CD4-positive, alpha-beta T cell treated with Interleukin-1 beta for 1 hour (primary cell): ENCODE measurements at regions not wholly inside any gene's neighbourhood (a gene's known extent, or its start where the extent isn't known, plus 50 kb on each side); places are given as distances from the start of the nearest gene placed in this dataset.

ENCODE experiments used
- DNase-seq, 2 donors: peaks; one replicate each; pipeline ENCODE4 v3.0.0-alpha.2; 2020 to 2022

- no peak for DNase-seq
Observed at GRCh38 chr1:221308534-221309511, 429.6 kb downstream of the HLX start.

DNA sequence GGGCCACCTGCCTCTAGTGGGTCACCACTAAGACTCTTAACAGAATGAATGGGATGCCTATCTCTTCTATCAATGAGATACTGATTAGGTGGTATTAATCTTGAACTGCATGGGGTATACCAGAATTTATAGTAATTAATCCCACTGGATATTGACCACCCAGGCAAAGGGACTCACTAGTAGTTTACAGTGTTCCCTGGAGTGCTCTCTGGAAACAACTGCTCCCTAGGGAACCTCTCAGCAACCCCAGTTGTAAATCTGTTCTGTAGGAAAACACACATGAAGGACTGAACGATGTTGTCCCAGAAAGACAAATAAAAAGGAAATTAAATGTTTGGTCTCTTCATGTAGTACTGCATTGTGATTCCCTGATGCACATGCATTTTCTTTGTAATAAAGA is 430.5 kb downstream of the HLX start:
- DNase-seq, result no peak

GRCh38 chr1:221310180-221310579 is 430.9 kb downstream of the HLX start:
- DNase-seq, result no peak

- DNase-seq, result no peak
Observed at GRCh38 chr1:221315330-221315729, 426.6 kb downstream of the DUSP10 start.

GRCh38 chr1:221316491-221317056 is 425.3 kb downstream of the DUSP10 start:
- DNase-seq, result no peak

- no peak for DNase-seq
Observed at GRCh38 chr1:221317537-221317936, 424.4 kb downstream of the DUSP10 start.

- DNase-seq, result no peak
Observed at GRCh38 chr1:221327954-221328353, 413.9 kb downstream of the DUSP10 start.

DNA sequence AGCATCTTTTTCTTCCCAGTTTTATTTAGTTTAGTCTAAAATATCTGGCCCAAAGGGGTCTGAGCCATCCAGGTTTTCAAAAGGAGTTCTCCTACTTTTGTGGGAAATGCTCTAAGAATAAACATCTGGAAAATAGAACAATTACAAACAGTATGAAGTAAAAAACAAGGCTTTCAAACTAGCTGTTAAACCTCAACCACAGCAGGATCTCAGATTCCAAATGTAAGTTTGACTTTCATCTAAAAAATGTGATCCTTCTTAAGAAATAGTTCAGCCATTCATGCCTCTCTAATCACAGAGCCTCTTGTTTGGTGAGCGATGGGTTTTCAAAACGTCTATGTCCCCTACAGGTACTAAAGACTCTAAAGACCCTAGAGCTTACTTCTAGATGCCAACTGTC is 413.5 kb downstream of the DUSP10 start:
- DNase-seq, result no peak

- no peak for DNase-seq
Observed at GRCh38 chr1:221331273-221332183, 410.4 kb downstream of the DUSP10 start.

DNA sequence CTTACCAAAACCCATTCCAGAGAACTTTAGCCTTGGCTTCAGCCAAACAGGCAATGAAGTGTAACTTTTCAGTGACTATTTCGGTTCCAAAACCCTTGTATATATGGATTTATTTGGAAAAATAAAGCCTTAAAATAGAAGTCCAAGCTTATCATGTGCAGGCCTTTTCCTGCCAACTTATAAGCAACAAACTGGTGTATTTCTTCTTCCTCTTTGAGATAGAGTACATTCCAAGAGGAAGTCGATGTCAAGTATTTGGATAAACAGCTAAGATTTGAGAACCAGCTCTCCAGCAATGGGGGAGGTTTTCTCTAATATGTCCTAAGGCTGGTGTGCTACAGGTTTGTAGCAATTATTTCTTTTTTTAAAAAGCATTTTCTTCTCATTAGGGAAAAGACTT is 407.8 kb downstream of the DUSP10 start:
- DNase-seq, result no peak

DNA sequence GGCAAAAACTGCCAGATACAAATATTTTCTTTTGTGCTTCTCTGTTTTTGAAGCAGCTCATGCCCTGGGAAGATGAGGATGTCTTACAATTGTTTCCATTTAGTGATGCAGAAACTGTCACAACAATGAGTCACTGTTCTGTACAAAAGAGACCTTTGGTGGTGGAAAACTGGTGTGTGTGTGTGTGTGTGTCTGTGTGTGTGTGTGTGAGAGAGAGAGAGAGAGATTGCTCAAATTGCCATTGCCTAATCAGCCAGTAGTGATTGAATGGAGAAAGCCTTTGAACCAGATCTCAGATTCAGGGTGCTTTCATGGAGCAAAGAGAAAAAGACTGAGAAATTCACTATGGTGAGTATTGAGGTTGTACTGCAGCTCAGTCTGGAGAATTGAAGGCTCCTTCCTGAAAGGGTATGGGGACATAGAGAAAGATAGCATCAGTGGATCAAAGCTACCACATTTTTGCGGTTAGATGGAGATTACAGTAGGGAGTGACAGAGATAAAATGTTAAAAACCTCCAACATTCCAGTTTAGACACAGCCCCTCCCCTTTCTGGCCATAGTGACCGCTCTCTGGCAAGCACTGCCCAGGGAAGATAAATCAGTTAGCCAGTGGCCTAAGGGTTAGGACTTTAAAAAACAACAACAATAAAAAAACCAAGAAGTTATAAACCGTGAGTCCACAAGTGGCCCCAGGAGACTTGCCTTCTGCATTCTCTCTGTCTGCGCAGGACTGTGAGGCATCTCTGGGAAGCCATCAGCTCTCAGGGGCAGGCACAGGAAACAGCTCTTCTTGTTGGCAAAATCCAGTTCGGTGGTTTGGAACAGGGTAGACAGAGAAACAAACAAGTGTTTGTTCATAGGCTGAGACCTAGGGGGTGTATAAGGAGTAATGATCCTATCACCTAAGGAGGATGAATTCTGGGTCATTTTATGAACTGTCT is 406.5 kb downstream of the DUSP10 start:
- no peak for DNase-seq

DNA sequence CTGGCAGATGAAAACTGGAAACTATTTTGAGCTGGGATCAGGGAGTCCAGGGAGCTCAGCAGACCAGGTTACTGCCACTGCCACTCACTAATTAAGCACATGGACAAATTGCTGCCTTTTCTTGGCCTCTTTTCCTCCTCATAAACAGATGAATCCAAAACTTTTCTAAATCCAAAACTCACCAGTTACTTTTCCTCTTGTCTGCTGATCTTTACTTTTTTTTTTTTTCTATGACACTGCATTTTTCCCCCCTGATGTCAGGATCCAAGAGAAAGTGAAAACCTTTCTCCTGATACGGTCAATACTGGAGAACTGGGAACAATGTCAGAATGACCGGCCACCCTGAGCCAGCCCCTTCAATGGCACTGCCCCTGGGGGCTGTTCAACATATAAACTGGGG is 405.8 kb downstream of the DUSP10 start:
- no peak for DNase-seq

DNA sequence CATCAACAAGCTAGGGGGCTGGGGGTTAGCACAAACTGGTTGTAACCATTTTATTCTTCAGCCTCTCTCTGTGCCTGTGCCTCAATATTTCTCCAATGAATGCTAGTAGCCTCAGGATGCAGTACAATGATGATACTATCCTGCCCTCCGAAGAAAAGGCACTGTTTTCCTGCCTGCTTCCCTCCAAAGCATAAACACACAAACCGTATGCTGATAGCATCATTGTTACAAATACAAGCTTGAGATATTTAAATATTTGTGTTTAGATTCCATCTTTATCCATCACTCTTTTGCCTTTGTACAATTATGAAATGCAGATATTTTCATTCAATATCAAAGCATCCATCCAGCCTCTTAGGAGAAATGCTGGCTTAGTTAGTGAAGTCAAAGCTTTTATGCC is 404.8 kb downstream of the DUSP10 start:
- DNase-seq, result no peak

- no peak for DNase-seq
Observed at GRCh38 chr1:221343136-221343535, 398.8 kb downstream of the DUSP10 start.

DNA sequence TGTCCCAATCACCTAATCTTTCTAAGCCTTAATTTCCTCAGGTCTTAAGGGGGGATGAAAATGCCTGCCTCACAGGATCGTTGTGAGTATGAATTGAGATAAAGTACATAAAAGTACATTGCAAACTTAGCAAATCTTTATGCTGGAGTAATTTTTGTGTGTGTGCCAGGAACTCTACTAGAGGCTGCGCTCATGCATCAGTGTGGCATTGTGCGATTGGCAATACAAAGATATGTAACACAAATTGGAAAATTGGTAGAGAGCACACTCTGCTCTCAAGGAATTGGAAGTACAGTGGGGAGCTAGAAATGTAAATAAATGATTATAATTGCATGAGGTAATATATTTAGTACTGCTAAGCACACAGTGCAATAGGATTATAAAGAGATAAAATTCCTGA is 398.3 kb downstream of the DUSP10 start:
- no peak for DNase-seq

DNA sequence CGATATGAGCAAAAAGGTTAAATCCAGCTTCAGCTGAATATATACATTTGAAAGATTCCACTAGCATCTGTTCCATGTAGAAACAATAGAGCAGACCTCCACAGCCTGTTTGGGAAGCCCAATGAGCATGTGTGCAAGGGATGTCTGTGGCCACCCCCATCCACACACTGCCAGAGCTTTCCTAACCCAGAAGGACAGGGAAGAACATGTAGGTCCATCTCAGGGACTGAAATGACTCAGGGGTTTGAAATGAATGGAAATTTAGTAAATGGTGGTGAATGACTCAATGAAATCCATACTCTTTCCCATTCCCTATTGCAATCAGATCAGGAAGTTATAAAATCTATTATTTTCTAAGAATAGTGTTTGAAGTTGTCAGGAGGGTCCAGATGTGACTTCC is 397.2 kb downstream of the DUSP10 start:
- DNase-seq, result no peak

DNA sequence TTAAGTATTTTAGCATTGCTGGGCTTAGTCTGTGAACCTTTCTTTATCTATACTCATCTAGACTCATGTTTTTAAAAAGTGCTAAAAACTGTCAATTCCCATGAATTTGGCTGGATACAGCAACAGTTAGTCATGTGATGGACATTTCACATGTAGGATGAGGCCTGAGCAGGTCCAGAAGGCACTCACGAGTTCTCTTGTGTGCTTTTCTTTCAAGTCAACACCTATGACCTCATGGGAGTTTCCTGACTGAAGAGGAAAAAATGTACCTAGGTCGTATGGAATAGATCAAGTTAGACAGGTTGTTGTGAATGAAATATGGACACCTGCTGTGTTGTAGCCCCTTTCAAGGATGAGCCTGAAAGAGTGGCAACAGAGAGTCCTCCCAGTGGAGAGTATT is 394.2 kb downstream of the DUSP10 start:
- no peak for DNase-seq

DNA sequence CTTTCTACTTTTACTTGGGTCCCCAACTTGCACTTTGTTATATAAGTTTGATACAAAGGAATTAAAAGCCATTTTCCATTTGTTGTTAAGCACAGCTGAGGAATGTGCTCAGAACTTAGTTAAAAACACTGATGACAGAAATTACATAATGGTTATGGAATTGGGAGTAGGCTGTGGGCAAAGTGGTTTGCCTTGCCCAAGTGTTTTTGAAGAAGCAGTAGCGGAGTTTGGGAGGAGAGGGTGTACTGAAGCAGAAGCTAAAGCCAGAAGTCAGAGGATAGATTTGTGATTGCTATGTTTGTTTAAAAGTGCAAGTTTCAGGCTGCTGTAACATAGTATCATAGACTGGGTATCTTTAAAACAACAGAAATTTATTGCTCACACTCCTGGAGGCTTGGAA is 391.8 kb downstream of the DUSP10 start:
- no peak for DNase-seq

DNA sequence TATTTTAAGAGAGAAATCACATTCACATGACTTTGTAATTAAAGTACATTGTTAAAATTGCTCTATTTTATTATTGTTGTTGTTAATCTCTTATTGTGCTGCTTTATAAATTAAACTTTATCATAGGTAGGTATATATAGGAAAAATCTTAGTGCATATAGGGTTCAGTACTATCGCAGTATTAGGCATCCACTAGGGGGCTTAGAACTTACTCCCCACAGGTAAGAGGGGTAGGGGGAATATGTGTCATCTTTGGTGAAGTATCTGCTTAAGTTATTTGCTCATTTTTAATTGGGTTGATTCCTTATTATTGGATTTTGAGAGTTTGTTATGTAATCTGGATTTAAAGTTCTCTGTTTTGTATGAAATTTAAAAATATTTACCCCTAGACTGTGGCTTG is 385.2 kb downstream of the DUSP10 start:
- no peak for DNase-seq

GRCh38 chr1:221363039-221363438 is 378.9 kb downstream of the DUSP10 start:
- no peak for DNase-seq

DNA sequence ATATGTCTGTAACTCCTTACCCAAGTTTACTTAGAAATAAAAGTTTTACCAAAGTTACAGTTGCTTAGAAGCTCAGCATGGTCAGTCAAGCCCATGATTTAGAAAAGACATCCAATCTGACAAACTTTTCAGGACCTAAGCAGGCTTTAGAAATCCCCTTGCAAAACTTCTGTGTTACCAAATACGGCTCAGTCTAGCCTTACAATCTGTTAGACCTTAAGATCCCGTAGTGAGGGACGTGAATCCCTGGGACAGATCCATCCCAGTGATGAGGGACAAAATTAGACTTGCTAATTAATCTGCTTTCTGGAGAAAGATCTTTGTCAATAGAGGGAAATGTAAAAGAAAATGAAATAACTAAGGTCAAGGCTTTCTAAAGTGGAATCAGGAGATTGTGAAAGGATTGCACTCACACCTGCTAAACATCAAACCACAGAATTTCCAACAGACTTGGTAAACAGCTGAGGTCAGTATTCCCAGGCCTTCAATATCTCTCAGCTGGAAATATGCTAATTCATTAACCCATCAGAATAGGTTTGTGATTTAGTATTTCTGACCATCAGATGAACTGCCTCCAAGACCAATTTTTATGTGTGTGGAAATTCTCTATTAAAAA is 375.3 kb downstream of the DUSP10 start:
- DNase-seq, result no peak

DNA sequence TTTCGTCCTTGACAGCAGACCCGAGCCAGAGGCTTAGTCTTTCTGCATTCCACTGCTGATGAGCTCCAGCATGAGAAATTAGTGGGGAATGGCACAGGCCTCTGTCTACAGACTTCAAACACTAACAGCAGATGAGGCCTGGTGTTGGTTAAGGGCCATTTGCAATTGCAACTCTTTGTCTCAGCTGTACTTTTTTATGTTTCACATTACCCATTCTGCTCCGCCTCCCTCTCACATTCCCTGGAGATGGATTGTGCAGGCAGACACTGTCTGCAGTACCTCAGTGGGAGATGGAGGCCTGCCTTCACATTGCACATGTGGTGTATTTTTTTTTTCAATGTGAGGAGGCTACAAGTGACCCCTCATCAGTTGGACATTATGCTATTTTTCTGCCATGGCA is 370.2 kb downstream of the DUSP10 start:
- DNase-seq, result no peak
